MM.1S (cell line): ENCODE measurements at regions not wholly inside any gene's neighbourhood (a gene's known extent, or its start where the extent isn't known, plus 50 kb on each side); places are given as distances from the start of the nearest gene placed in this dataset.

Source experiments
- EZH2 ChIP-seq: fragments of 300-600 bp; sonication (generic); optimal IDR thresholded peaks from 2 replicates; pipeline ENCODE3; 2017; ENCODE audit warnings: low read depth, mild to moderate bottlenecking, antibody characterized with exemption, low read length, mixed read lengths
- EZH2phosphoT487 ChIP-seq: fragments of 300-600 bp; sonication (generic); IDR thresholded peaks from 2 replicates; pipeline ENCODE4 v1.6.1; 2018; ENCODE audit warnings: antibody characterized with exemption, low read length
- TF ChIP-seq, protein P1 (sequence below): fragments of 300-600 bp; sonication (generic); IDR thresholded peaks from 2 replicates; pipeline ENCODE4 v1.5.1; 2016; ENCODE audit warnings: antibody characterized with exemption, low read length, mixed read lengths

DNA sequence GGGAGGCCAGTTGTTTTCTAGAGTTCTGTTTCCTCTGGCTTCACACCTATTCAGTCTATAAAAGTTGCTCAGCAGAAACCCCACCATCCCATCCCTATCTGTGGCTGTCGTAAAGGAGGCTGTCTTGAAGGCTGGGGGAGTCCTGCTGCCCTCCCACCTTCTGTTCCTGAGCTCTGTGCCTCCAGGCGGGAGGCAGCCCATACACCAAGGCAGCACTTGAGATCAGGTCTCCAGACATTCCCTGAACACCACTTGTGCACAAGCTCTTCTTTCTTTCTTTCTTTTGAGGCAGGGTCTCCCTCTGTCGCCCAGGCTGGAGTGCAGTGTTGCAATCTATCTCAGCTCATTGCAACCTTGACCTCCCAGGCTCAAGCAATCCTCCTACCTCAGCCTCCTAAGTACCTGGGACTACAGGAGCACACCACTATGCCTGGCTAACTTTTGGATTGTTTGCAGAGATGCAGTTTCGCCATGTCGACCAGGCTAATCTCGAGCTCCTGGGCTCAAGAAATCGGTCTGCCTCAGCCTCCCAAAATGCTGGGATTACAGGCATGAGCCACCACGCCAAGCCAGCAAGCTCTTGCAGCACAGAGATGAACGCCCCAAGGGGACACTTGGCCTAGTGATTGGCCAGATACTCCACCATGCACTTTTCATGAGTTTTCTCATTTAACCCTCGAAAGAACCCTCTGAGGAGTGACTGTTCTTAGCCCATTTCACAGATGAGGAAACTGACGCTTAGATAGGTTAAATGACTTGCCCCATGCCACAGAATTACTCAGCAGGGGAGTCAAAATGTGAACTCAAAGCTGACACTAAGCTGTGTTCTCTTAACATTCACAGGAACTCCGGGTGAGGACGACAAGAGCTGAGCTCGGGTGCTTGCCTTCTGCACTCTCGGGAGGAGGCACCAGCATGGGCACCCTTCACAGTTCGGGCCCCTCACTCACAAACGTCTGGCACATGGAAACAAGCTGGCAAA is 55.8 kb upstream of the ENPP6 start:
- TF ChIP-seq, protein P1, sequence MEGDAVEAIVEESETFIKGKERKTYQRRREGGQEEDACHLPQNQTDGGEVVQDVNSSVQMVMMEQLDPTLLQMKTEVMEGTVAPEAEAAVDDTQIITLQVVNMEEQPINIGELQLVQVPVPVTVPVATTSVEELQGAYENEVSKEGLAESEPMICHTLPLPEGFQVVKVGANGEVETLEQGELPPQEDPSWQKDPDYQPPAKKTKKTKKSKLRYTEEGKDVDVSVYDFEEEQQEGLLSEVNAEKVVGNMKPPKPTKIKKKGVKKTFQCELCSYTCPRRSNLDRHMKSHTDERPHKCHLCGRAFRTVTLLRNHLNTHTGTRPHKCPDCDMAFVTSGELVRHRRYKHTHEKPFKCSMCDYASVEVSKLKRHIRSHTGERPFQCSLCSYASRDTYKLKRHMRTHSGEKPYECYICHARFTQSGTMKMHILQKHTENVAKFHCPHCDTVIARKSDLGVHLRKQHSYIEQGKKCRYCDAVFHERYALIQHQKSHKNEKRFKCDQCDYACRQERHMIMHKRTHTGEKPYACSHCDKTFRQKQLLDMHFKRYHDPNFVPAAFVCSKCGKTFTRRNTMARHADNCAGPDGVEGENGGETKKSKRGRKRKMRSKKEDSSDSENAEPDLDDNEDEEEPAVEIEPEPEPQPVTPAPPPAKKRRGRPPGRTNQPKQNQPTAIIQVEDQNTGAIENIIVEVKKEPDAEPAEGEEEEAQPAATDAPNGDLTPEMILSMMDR: no peak
- TF ChIP-seq EZH2phosphoT487 (no peak), EZH2 (no peak)
